Tibial nerve (tissue), 4 donors: ENCODE measurements at regions not wholly inside any gene's neighbourhood (a gene's known extent, or its start where the extent isn't known, plus 50 kb on each side); places are given as distances from the start of the nearest gene placed in this dataset.
A peak's percentile ranks its signal among the peaks of the same experiment; 100 is the strongest.

Experiments
- DNase-seq, 2 donors: peaks; one replicate each; pipeline ENCODE4 v3.0.0-alpha.2; 2019; ENCODE audit warnings: low spot score in 2 of 2
- H3K27ac ChIP-seq, 4 donors: fragments of 200-600 bp; sonication (generic) in 3 of 4; one replicate each; pipeline ENCODE4 v1.5.1; 2017 to 2019; ENCODE audit warnings: mild to moderate bottlenecking in 1 of 4
- H3K27me3 ChIP-seq, 2 donors: fragments of 200-600 bp; sonication (generic) in 1 of 2; one replicate each; pipeline versions ENCODE4 v1.5.1 to v1.6.0; 2017 to 2019
- H3K36me3 ChIP-seq, 3 donors: fragments of 200-600 bp; sonication (generic); one replicate each; pipeline ENCODE4 v1.5.1; 2018 to 2019
- H3K4me1 ChIP-seq, 4 donors: fragments of 200-600 bp; sonication (generic) in 3 of 4; one replicate each; pipeline ENCODE4 v1.5.1; 2017 to 2019
- H3K4me3 ChIP-seq, 4 donors: fragments of 200-600 bp; sonication (generic) in 3 of 4; one replicate each; pipeline ENCODE4 v1.5.1; 2017 to 2019; ENCODE audit warnings: mild to moderate bottlenecking in 1 of 4, moderate library complexity in 1 of 4
- H3K9me3 ChIP-seq, 4 donors: fragments of 200-600 bp; sonication (generic) in 3 of 4; one replicate each; pipeline ENCODE4 v1.5.1; 2017 to 2019
- CTCF ChIP-seq, 5 experiments: fragments of 200-600 bp in 3 of 5; fragments of 450-650 bp in 2 of 5; sonication (generic) in 3 of 5; IDR thresholded peaks; one replicate each; pipeline ENCODE4 v1.5.1; 2016 to 2019; ENCODE audit warnings: antibody characterized with exemption in 5 of 5, mild to moderate bottlenecking in 3 of 5, moderate library complexity in 2 of 5
- EP300 ChIP-seq, 2 donors: sonication (generic); formaldehyde crosslinking; IDR thresholded peaks; one replicate each; pipeline ENCODE4 v1.6.1; 2017; ENCODE audit warnings: antibody characterized with exemption in 2 of 2, mild to moderate bottlenecking in 1 of 2
- POLR2A ChIP-seq, 2 donors: fragments of 450-650 bp; IDR thresholded peaks; one replicate each; pipeline ENCODE4 v1.6.1; 2017; ENCODE audit warnings: antibody characterized with exemption in 2 of 2, mild to moderate bottlenecking in 2 of 2, moderate library complexity in 2 of 2
- WGBS, 2 donors: methylation state at CpG; one replicate each; pipeline ENCODE4 v1.1.5; 2018; 5-methylcytosine and 5-hydroxymethylcytosine counted together

GRCh38 chr14:71336489-71337192, 429.4 kb downstream of the PCNX1 start:
- 89% methylated on average over 10 of the region's 10 CpGs for WGBS, 2 donors
- Histone ChIP-seq H3K4me3 (no peak overlapping the region), H3K4me1 (peaks cover 0 to 33% (median 3%) of the 10 kb centered on the region in 4 donors), H3K36me3 (no peaks in the 10 kb centered on the region), H3K27ac (no peak overlapping the region), H3K9me3 (no peaks in the 10 kb centered on the region), H3K27me3 (no peaks in the 10 kb centered on the region)
- TF ChIP-seq CTCF (IDR thresholded peaks at IDR 0.05) (no peak), POLR2A (IDR thresholded peaks at IDR 0.05) (no peak), EP300 (IDR thresholded peaks at IDR 0.05) (no peak)
- no peak for DNase-seq

GRCh38 chr14:71338153-71338552, 430.9 kb downstream of the PCNX1 start:
- peaks cover 0 to 29% (median 3%) of the 10 kb centered on the region in 4 donors for H3K4me1 ChIP-seq
- no peak overlapping the region for H3K27ac ChIP-seq
- no peaks in the 10 kb centered on the region for H3K36me3 ChIP-seq
- WGBS, 2 donors, result 90 to 97% methylated on average over 4 of the region's 4 CpGs
- DNase-seq, result no peak
- no peaks in the 10 kb centered on the region for H3K9me3 ChIP-seq
- TF ChIP-seq CTCF (IDR thresholded peaks at IDR 0.05) (no peak), EP300 (IDR thresholded peaks at IDR 0.05) (no peak), POLR2A (IDR thresholded peaks at IDR 0.05) (no peak)
- H3K27me3 ChIP-seq, result no peaks in the 10 kb centered on the region
- H3K4me3 ChIP-seq, result no peak overlapping the region

- WGBS, 2 donors, result 79 to 88% methylated on average over 6 of the region's 6 CpGs
- Histone ChIP-seq H3K27ac (peak overlapping the region in 1 of 4 donors; percentile 51), H3K4me1 (peaks cover 0 to 40% (median 3%) of the 10 kb centered on the region in 4 donors)
These were observed 432.6 kb downstream of the PCNX1 start for GRCh38 chr14:71339650-71340415.

GRCh38 chr14:71341156-71341555, 433.9 kb downstream of the PCNX1 start:
- Histone ChIP-seq H3K4me3 (no peak overlapping the region), H3K4me1 (peaks cover 0 to 38% (median 3%) of the 10 kb centered on the region in 4 donors), H3K36me3 (no peaks in the 10 kb centered on the region), H3K27ac (peak overlapping the region in 1 of 4 donors; percentile 51), H3K9me3 (no peaks in the 10 kb centered on the region), H3K27me3 (no peaks in the 10 kb centered on the region)
- TF ChIP-seq EP300 (IDR thresholded peaks at IDR 0.05), result peak; percentile 79 to 86
- no peak for TF ChIP-seq CTCF (IDR thresholded peaks at IDR 0.05)
- no peak for TF ChIP-seq POLR2A (IDR thresholded peaks at IDR 0.05)
- WGBS, 2 donors, result 83 to 85% methylated on average over 3 of the region's 3 CpGs
- no peak for DNase-seq

More at GRCh38 chr14:71339650-71340415, 432.6 kb downstream of the PCNX1 start:
- H3K27me3 ChIP-seq, result no peaks in the 10 kb centered on the region
- H3K4me3 ChIP-seq, result no peak overlapping the region
- no peak for TF ChIP-seq POLR2A (IDR thresholded peaks at IDR 0.05)
- TF ChIP-seq EP300 (IDR thresholded peaks at IDR 0.05), result no peak
- no peak for TF ChIP-seq CTCF (IDR thresholded peaks at IDR 0.05)
- no peaks in the 10 kb centered on the region for H3K36me3 ChIP-seq
- no peaks in the 10 kb centered on the region for H3K9me3 ChIP-seq
- no peak for DNase-seq

- no peak for TF ChIP-seq POLR2A (IDR thresholded peaks at IDR 0.05)
- TF ChIP-seq CTCF (IDR thresholded peaks at IDR 0.05), result no peak
- no peak for TF ChIP-seq EP300 (IDR thresholded peaks at IDR 0.05)
- H3K27me3 ChIP-seq, result no peaks in the 10 kb centered on the region
- H3K36me3 ChIP-seq, result no peaks in the 10 kb centered on the region
- no peak overlapping the region for H3K4me3 ChIP-seq
- no peak for DNase-seq
- H3K4me1 ChIP-seq, result peaks cover 0 to 36% (median 3%) of the 10 kb centered on the region in 4 donors
- WGBS, 2 donors, result 73 to 85% methylated on average over 3 of the region's 3 CpGs
- no peak overlapping the region for H3K27ac ChIP-seq
- H3K9me3 ChIP-seq, result no peaks in the 10 kb centered on the region
These were observed 436.5 kb downstream of the PCNX1 start for GRCh38 chr14:71343724-71344123.
